ENCODE measurements at regions not wholly inside any gene's neighbourhood (a gene's known extent, or its start where the extent isn't known, plus 50 kb on each side); places are given as distances from the start of the nearest gene placed in this dataset.

GRCh38 chr4:124044330-124044729, 647.7 kb downstream of the SPRY1 start:
- Histone ChIP-seq H3K36me3 (no peaks in the 10 kb centered on the region), H3K27me3 (ENCODE audit: low read depth) (no peaks in the 10 kb centered on the region), H3K4me3 (no peak overlapping the region), H3K9me3 (no peaks in the 10 kb centered on the region), H3K27ac (no peak overlapping the region), H3K4me1 (no peaks in the 10 kb centered on the region)
- ATAC-seq (no peak), DNase-seq (no peak)
- no peak for TF ChIP-seq CTCF (IDR thresholded peaks at IDR 0.05)
- intact Hi-C loops (cut with DNase I): no loop called here

- no peak for TF ChIP-seq CTCF (IDR thresholded peaks at IDR 0.05)
- intact Hi-C loops (cut with DNase I): no loop called here
- H3K27ac ChIP-seq: no peak overlapping the region
- no peaks in the 10 kb centered on the region for H3K9me3 ChIP-seq
- no peaks in the 10 kb centered on the region for H3K36me3 ChIP-seq
- no peaks in the 10 kb centered on the region for H3K4me1 ChIP-seq
- DNase-seq (no peak), ATAC-seq (no peak)
- H3K27me3 ChIP-seq (ENCODE audit: low read depth): no peaks in the 10 kb centered on the region
- H3K4me3 ChIP-seq: no peak overlapping the region
Measured at GRCh38 chr4:124044867-124045266, 648.3 kb downstream of the SPRY1 start.

DNA sequence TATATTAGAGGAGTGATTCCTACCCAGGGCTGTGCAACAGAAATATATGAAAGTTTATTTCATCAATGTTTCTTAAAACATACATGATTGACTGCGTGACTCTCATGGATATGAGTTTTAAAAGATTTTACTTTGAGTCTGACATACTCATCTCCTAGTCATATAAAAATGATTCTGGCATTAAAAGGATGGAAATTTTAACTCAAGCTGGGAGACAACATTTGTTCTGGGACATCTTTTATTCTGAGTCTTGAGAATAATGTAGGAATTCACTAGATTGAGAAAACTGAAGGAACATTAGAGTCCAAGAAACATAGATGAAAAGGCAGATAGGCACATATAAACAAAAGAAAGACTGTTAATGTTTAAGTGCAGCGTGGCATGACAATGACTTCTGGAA, 649.6 kb downstream of the SPRY1 start:
- no peak for TF ChIP-seq CTCF (IDR thresholded peaks at IDR 0.05)
- no peak overlapping the region for H3K27ac ChIP-seq
- no peaks in the 10 kb centered on the region for H3K27me3 ChIP-seq (ENCODE audit: low read depth)
- no peaks in the 10 kb centered on the region for H3K36me3 ChIP-seq
- intact Hi-C loops (cut with DNase I): no loop called here
- no peak overlapping the region for H3K4me3 ChIP-seq
- ATAC-seq: no peak
- no peaks in the 10 kb centered on the region for H3K4me1 ChIP-seq
- DNase-seq: no peak
- no peaks in the 10 kb centered on the region for H3K9me3 ChIP-seq

DNA sequence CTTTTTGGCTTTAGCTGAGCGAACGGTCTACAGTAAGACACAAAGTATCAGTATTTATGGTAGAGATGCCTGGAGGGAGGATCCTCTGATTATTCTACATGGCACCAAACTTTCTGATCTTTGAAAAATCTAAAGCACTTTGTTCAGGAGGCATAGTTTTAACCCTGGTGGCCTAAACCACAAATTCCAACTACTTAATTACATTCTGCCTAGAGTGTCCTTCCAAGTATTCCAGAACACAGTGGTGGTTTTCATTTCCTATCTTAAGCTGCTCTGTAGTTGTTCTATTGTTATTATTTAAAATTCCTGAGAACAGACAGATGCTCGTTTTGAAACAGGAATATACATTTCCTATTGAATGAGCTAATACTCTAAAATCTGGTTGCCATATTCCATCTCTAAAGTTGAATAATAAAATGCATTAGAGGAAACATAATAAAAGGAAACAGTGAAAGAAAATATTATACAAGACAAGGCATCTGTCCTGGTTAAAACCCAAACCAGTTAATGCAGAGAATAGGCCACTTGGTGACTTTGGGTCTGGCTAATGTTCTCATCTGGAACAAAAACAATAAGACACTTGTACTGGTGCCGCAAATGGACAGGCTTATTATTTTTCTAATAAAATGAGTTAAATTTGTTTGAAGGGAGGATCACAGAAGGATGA, 657.4 kb downstream of the SPRY1 start:
- no peak for TF ChIP-seq CTCF (IDR thresholded peaks at IDR 0.05)
- Histone ChIP-seq H3K4me3 (no peak overlapping the region), H3K27ac (no peak overlapping the region), H3K36me3 (no peaks in the 10 kb centered on the region), H3K9me3 (no peaks in the 10 kb centered on the region), H3K27me3 (ENCODE audit: low read depth) (no peaks in the 10 kb centered on the region), H3K4me1 (no peaks in the 10 kb centered on the region)
- intact Hi-C loops (cut with DNase I): no loop called here
- DNase-seq (no peak), ATAC-seq (no peak)

- no peak for DNase-seq
- TF ChIP-seq CTCF (IDR thresholded peaks at IDR 0.05): no peak
- H3K27ac ChIP-seq: no peak overlapping the region
- no peaks in the 10 kb centered on the region for H3K36me3 ChIP-seq
- ATAC-seq: no peak
- H3K9me3 ChIP-seq: no peaks in the 10 kb centered on the region
- no peaks in the 10 kb centered on the region for H3K27me3 ChIP-seq (ENCODE audit: low read depth)
- H3K4me1 ChIP-seq: peaks cover 10% of the 10 kb centered on the region
- intact Hi-C loops (cut with DNase I): no loop called here
- H3K4me3 ChIP-seq: no peak overlapping the region
Measured at GRCh38 chr4:124055336-124055735, 657.2 kb downstream of the ANKRD50 start.

Measured in lower lobe of right lung (tissue), 2 donors.